Erythroblast (primary cell): ENCODE measurements at regions not wholly inside any gene's neighbourhood (a gene's known extent, or its start where the extent isn't known, plus 50 kb on each side); places are given as distances from the start of the nearest gene placed in this dataset.

Experiments used
- GATA1 ChIP-seq: IDR thresholded peaks from 2 replicates; pipeline ENCODE4 v1.6.1; 2011; ENCODE audit warnings: low read depth, mild to moderate bottlenecking, control low read depth, low read length, moderate library complexity
- POLR2A ChIP-seq: IDR thresholded peaks from 2 replicates; pipeline ENCODE4 v1.6.1; 2011; ENCODE audit warnings: mild to moderate bottlenecking, low read length

DNA sequence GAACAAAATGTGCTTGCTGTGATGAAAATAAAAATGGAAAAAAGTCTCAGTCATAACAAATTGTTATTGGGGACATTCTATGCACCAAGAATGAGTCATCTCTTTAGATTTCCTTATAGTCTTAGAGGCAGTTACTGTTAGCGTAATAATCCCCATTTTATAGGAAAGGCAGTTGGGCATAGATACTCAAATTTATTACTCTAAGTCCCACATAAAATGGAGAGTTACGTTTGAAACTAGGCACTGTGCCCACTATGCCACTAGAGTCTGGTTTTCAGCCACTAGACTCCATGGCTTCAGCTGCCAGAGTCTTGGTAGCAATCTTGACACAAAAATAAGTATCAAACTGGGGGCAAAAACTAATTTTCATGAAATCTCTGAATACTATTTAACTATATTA lies 317.9 kb upstream of the MEF2C start:
- no peak for TF ChIP-seq POLR2A
- TF ChIP-seq GATA1: no peak
